Adrenal gland (tissue), 9 donors: ENCODE measurements at regions not wholly inside any gene's neighbourhood (a gene's known extent, or its start where the extent isn't known, plus 50 kb on each side); places are given as distances from the start of the nearest gene placed in this dataset.

Experiments used
- DNase-seq, 7 donors: peaks; one replicate each; pipeline ENCODE4 v3.0.0-alpha.2; 2019 to 2020
- H3K27ac ChIP-seq, 5 donors: fragments of 200-600 bp; sonication (generic) in 4 of 5; 1 replicate in 3 of 5; 2 replicates in 2 of 5; pipeline versions ENCODE4 v1.5.1 to v1.8.0; 2016 to 2020; ENCODE audit warnings: mild to moderate bottlenecking in 1 of 5
- H3K27me3 ChIP-seq: fragments of 200-600 bp; 2 replicates; pipeline ENCODE4 v1.8.0; 2021
- H3K36me3 ChIP-seq, 2 donors: fragments of 200-600 bp; replicated peaks in 1 of 2; 1 replicate in 1 of 2; 2 replicates in 1 of 2; pipeline versions ENCODE4 v1.5.1 to v1.8.0; 2018 to 2022
- H3K4me1 ChIP-seq, 2 donors: fragments of 200-600 bp; replicated peaks in 1 of 2; 1 replicate in 1 of 2; 2 replicates in 1 of 2; pipeline versions ENCODE4 v1.5.1 to v1.8.0; 2018 to 2021
- H3K4me3 ChIP-seq, 4 donors: fragments of 200-600 bp; sonication (generic) in 3 of 4; one replicate each; pipeline ENCODE4 v1.5.1; 2016 to 2018
- H3K9me3 ChIP-seq, 3 donors: fragments of 200-600 bp; sonication (generic) in 1 of 3; replicated peaks in 1 of 3; 1 replicate in 2 of 3; 2 replicates in 1 of 3; pipeline versions ENCODE4 v1.5.1 to v1.8.0; 2016 to 2021
- POLR2A ChIP-seq, 2 donors: fragments of 450-650 bp; IDR thresholded peaks; one replicate each; pipeline ENCODE4 v1.6.1; 2017; ENCODE audit warnings: antibody characterized with exemption in 2 of 2, mild to moderate bottlenecking in 2 of 2, moderate library complexity in 1 of 2
- WGBS, 4 donors: extraction: QIAGEN DNeasy Blood & Tissue Kit in 2 of 4; methylation state at CpG; one replicate each; pipeline versions ENCODE4 v1.1.5 to v1.1.7; 2013 to 2017; 5-methylcytosine and 5-hydroxymethylcytosine counted together
- intact Hi-C, 2 donors: fragments of 100-400 bp; cut with DNase I; formaldehyde crosslinking; loops; one replicate each; pipeline versions ENCODE4 v1.14.1 to v1.15.0; 2022 to 2023
- TF ChIP-seq, protein P1 (sequence below), 6 experiments: fragments of 450-650 bp in 4 of 6; fragments of 200-600 bp in 2 of 6; sonication (generic) in 1 of 6; IDR thresholded peaks; 1 replicate in 5 of 6; 2 replicates in 1 of 6; pipeline versions ENCODE4 v1.5.1 to v1.8.0; 2016 to 2021; ENCODE audit warnings: antibody characterized with exemption in 6 of 6, mild to moderate bottlenecking in 2 of 6, moderate library complexity in 1 of 6
- donor health status: healthy with polysubstance abuse.
- donor health status: Bipolar disorder and iron deficiency.
- donor health status: DM: yes; HTN: yes; CAD: no.
- donor health status: DM: no; HTN: no; CAD: no.
- donor health status: DM: no; HTN: no; CAD: no.

DNA sequence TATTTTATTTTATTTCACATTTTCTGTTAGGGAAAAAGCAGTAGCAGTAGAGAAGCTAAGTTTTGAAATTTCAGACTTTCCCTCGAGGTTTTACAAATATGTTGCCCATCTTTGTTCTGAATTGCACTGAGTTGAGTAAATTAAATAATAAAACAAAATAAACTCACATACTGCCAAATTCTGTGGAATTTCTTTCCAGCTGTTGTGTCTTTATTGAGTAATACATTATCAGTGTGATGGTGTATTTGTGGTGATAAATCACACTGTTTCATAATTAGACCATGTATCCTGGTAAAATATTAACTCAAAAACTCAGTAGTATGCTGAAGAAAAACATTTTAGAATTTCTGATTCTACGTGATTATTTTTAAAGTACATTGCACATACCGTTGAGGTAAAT is 592.1 kb downstream of the SI start:
- H3K4me3 ChIP-seq = no peak overlapping the region
- H3K36me3 ChIP-seq = no peaks in the 10 kb centered on the region
- no peaks in the 10 kb centered on the region for H3K27me3 ChIP-seq
- intact Hi-C loops = no loop called here
- H3K27ac ChIP-seq = no peak overlapping the region
- no peaks in the 10 kb centered on the region for H3K4me1 ChIP-seq
- DNase-seq = no peak
- WGBS, 4 donors = 55 to 68% (median 61%) methylated on average over 3 of the region's 3 CpGs
- H3K9me3 ChIP-seq = no peaks in the 10 kb centered on the region
- TF ChIP-seq, protein P1, sequence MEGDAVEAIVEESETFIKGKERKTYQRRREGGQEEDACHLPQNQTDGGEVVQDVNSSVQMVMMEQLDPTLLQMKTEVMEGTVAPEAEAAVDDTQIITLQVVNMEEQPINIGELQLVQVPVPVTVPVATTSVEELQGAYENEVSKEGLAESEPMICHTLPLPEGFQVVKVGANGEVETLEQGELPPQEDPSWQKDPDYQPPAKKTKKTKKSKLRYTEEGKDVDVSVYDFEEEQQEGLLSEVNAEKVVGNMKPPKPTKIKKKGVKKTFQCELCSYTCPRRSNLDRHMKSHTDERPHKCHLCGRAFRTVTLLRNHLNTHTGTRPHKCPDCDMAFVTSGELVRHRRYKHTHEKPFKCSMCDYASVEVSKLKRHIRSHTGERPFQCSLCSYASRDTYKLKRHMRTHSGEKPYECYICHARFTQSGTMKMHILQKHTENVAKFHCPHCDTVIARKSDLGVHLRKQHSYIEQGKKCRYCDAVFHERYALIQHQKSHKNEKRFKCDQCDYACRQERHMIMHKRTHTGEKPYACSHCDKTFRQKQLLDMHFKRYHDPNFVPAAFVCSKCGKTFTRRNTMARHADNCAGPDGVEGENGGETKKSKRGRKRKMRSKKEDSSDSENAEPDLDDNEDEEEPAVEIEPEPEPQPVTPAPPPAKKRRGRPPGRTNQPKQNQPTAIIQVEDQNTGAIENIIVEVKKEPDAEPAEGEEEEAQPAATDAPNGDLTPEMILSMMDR (IDR thresholded peaks at IDR 0.05) = no peak
- no peak for TF ChIP-seq POLR2A (IDR thresholded peaks at IDR 0.05)

DNA sequence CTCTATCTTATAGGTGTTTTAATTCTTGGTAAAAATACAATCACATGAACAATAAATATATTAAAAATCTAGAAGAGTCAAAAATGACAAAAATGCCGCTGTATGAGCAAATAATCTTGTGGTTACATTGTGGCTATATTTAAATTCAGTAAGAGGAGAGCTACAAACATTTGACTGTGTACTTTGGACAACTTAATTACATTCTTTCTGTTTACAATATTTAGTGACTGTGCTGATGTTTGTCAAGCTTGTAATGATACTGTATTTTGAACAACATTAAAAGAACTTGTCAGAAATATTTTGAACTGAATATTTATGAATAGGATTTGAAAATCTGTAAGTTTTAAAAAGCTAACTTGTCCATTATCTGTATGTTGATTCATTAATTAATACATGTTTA is 598.3 kb downstream of the SI start:
- intact Hi-C loops = no loop called here
- DNase-seq = no peak
- Histone ChIP-seq H3K27ac (no peak overlapping the region), H3K36me3 (no peaks in the 10 kb centered on the region), H3K4me3 (no peak overlapping the region), H3K27me3 (no peaks in the 10 kb centered on the region), H3K9me3 (no peaks in the 10 kb centered on the region), H3K4me1 (no peaks in the 10 kb centered on the region)
- TF ChIP-seq, protein P1 (IDR thresholded peaks at IDR 0.05) = no peak
- TF ChIP-seq POLR2A (IDR thresholded peaks at IDR 0.05) = no peak
- 39 to 79% (median 44%) methylated on average over 1 of the region's 1 CpG for WGBS, 4 donors

DNA sequence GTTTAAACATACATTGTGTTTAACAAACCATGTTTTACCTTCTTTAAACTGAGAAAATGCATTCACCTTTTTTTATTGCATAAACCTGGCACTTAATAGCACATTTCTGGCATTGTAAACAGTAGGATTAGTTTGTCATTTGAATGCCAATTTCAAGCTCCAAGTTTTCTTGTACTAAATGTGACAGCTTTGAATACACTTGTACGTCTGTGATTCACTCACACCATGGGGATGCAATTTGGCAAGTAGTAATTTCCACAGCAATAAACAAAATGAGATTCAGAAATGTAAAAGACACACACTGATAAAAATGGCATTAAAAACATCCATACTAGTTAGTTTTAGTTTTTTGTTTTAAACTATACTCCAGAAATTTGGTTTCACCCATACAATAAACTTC is 598.9 kb downstream of the SI start:
- H3K27ac ChIP-seq = no peak overlapping the region
- H3K4me1 ChIP-seq = no peaks in the 10 kb centered on the region
- H3K9me3 ChIP-seq = no peaks in the 10 kb centered on the region
- no peak overlapping the region for H3K4me3 ChIP-seq
- H3K27me3 ChIP-seq = no peaks in the 10 kb centered on the region
- intact Hi-C loops = no loop called here
- WGBS, 4 donors = 55 to 68% (median 57%) methylated on average over 1 of the region's 1 CpG
- H3K36me3 ChIP-seq = no peaks in the 10 kb centered on the region
- TF ChIP-seq, protein P1 (IDR thresholded peaks at IDR 0.05) = no peak
- TF ChIP-seq POLR2A (IDR thresholded peaks at IDR 0.05) = no peak
- DNase-seq = no peak

DNA sequence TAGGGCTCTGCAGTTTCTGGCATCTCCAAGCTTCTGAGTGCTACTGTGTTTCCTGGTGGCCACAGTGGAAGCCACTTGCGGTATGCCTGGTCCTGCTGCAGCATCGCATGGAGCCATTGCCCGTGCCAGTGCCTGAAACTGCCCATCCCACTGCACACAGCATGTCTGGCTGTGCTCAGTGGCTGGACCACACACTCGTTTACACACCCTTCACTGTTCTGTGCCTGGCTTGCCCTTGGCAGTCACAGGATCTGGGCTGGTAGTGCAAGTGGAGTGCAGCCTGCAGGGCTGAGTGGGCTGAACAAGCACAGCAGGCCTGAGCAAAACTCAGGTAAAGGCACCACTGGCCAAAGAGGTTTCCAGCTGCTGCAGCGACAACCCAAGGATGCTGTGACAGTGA is 600.0 kb downstream of the SI start:
- intact Hi-C loops = no loop called here
- Histone ChIP-seq H3K27ac (no peak overlapping the region), H3K9me3 (no peaks in the 10 kb centered on the region), H3K36me3 (no peaks in the 10 kb centered on the region), H3K4me3 (no peak overlapping the region), H3K27me3 (no peaks in the 10 kb centered on the region), H3K4me1 (no peaks in the 10 kb centered on the region)
- TF ChIP-seq POLR2A (IDR thresholded peaks at IDR 0.05) = no peak
- DNase-seq = no peak
- 63 to 85% (median 76%) methylated on average over 3 to 5 of the region's 5 CpGs for WGBS, 4 donors

DNA sequence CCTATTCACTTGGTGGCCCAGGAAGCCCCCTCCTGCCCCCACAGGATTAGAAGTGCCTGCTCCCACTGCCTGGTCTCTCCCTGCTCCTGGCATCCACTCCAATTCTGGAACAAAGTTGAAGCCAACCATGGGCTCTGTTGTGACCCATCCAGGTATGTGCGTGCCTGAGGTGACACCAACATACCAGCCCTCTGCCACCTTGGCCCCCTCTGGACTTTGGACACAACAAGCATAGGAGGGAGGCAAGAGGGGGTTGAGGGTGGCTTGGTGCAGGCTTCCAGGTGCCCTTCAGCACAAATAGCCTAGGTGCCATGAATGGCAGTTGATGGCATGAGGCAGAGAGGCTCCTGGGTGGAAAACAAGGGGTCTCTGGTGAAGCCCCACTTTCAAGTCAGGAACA is 600.9 kb downstream of the SI start:
- no peak for TF ChIP-seq POLR2A (IDR thresholded peaks at IDR 0.05)
- H3K9me3 ChIP-seq = no peaks in the 10 kb centered on the region
- intact Hi-C loops = no loop called here
- H3K27me3 ChIP-seq = no peaks in the 10 kb centered on the region
- no peaks in the 10 kb centered on the region for H3K36me3 ChIP-seq
- no peaks in the 10 kb centered on the region for H3K4me1 ChIP-seq
- 71 to 100% (median 90%) methylated on average over 1 of the region's 1 CpG for WGBS, 4 donors
- DNase-seq = no peak
- no peak overlapping the region for H3K4me3 ChIP-seq
- H3K27ac ChIP-seq = no peak overlapping the region
